ENCODE measurements at regions not wholly inside any gene's neighbourhood (a gene's known extent, or its start where the extent isn't known, plus 50 kb on each side); places are given as distances from the start of the nearest gene placed in this dataset.

DNA sequence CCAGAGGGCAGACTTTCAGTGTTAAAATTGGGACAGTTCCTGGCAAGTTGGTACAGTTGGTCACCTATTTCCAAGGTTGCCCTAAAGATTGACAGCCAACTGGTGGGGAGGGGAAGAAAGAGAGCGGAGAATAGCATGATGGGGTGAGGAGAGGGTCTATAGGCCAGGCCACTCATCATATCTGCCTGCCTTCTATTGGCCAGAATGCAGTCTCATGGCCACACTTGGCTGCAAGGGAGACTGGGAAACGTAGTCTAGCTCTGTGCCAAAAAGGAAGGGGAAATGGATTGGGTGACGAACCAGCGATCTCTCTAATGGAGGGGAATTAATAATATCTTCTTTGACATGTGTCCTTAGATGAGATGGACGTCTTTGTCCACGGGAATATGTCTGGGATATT, 197.4 kb upstream of the ATP6AP2 start:
- Mint-ChIP-seq H3K27me3 (ENCODE audit: low read depth in 2 of 2) (peaks cover 4 to 7% of the 10 kb centered on the region in 2 donors), H3K4me1 (no peaks in the 10 kb centered on the region), H3K4me3 (no peak overlapping the region), H3K9me3 (no peaks in the 10 kb centered on the region), H3K27ac (no peak overlapping the region), H3K36me3 (no peaks in the 10 kb centered on the region)
- Histone ChIP-seq H3K27me3 (ENCODE audit: control insufficient read depth, insufficient read depth, low read length) (no peaks in the 10 kb centered on the region), H3K4me3 (ENCODE audit: low read length) (no peak overlapping the region), H3K9me3 (ENCODE audit: control insufficient read depth, insufficient read depth, low read length) (no peaks in the 10 kb centered on the region), H3K36me3 (ENCODE audit: control insufficient read depth, insufficient read depth, low read length) (no peaks in the 10 kb centered on the region), H3K27ac (ENCODE audit: low read length) (no peak overlapping the region), H3K4me1 (ENCODE audit: control insufficient read depth, insufficient read depth, low read length) (no peaks in the 10 kb centered on the region)
- WGBS (ENCODE audit: insufficient coverage) = 67% methylated on average over 6 of the region's 6 CpGs
- ATAC-seq (no peak), DNase-seq (no peak)
- intact Hi-C loops (cut with micrococcal nuclease) = loop anchor here (10.0 kb wide), 1 partner anchor 61 kb away; no protein-coding TSS in a partner anchor
- TF ChIP-seq, protein P1, sequence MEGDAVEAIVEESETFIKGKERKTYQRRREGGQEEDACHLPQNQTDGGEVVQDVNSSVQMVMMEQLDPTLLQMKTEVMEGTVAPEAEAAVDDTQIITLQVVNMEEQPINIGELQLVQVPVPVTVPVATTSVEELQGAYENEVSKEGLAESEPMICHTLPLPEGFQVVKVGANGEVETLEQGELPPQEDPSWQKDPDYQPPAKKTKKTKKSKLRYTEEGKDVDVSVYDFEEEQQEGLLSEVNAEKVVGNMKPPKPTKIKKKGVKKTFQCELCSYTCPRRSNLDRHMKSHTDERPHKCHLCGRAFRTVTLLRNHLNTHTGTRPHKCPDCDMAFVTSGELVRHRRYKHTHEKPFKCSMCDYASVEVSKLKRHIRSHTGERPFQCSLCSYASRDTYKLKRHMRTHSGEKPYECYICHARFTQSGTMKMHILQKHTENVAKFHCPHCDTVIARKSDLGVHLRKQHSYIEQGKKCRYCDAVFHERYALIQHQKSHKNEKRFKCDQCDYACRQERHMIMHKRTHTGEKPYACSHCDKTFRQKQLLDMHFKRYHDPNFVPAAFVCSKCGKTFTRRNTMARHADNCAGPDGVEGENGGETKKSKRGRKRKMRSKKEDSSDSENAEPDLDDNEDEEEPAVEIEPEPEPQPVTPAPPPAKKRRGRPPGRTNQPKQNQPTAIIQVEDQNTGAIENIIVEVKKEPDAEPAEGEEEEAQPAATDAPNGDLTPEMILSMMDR (IDR thresholded peaks at IDR 0.05) = no peak

DNA sequence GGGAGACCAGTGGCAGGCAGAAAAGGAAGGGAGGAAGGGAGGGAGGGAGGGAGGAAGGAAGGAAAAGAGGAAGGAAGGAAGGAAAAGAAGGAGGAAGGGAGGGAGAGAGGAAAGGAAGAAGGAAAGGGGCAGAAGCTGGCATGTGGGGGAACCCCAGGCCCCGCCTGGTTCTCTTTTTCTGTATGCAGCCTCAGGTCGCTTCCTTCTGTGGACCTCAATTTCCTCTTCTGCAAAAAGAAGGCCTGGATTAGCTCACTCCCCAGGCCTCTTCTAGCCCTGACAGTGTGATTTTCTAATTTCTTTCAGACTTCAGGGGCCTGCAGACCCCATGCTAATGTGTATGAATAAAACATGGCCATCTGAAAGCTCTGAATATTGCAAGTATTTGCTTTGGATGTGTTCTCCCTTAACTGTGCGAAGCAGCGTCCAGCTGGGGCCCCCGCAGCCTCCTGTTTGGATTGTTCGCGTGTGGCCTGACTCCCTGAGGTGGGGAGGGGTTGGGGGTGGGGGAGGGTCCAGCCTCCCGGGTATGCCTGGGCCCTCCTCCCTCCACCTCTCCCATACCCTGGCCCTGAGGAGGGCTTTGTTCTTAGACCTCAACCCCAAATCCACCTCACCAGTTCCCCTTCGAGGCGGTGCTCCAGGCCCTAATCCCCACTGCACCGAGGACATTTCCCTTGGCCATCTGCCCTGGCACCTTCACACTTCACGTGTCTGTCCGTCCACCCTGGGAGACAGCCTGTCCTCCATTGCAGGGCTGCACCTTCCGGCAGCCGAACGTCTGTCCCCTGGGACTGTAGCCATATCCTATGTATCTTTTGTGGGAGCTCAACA, 199.9 kb upstream of the ATP6AP2 start:
- H3K9me3 Mint-ChIP-seq = no peaks in the 10 kb centered on the region
- Histone ChIP-seq H3K9me3 (ENCODE audit: control insufficient read depth, insufficient read depth, low read length) (no peaks in the 10 kb centered on the region), H3K27ac (ENCODE audit: low read length) (no peak overlapping the region), H3K27me3 (ENCODE audit: control insufficient read depth, insufficient read depth, low read length) (no peaks in the 10 kb centered on the region), H3K36me3 (ENCODE audit: control insufficient read depth, insufficient read depth, low read length) (no peaks in the 10 kb centered on the region), H3K4me1 (ENCODE audit: control insufficient read depth, insufficient read depth, low read length) (no peaks in the 10 kb centered on the region), H3K4me3 (ENCODE audit: low read length) (no peak overlapping the region)
- 62% methylated on average over 10 of the region's 16 CpGs for whole genome bisulfite sequencing (ENCODE audit: insufficient coverage)
- no peak for DNase-seq
- H3K27me3 Mint-ChIP-seq (ENCODE audit: low read depth in 2 of 2) = peaks cover 4 to 7% of the 10 kb centered on the region in 2 donors
- intact Hi-C loops (cut with micrococcal nuclease) = loop anchor here (10.0 kb wide), 1 partner anchor 64 kb away; no protein-coding TSS in a partner anchor
- no peaks in the 10 kb centered on the region for H3K4me1 Mint-ChIP-seq
- H3K36me3 Mint-ChIP-seq = no peaks in the 10 kb centered on the region
- no peak for ATAC-seq
- no peak overlapping the region for H3K27ac Mint-ChIP-seq
- TF ChIP-seq, protein P1 (IDR thresholded peaks at IDR 0.05) = no peak
- no peak overlapping the region for H3K4me3 Mint-ChIP-seq

DNA sequence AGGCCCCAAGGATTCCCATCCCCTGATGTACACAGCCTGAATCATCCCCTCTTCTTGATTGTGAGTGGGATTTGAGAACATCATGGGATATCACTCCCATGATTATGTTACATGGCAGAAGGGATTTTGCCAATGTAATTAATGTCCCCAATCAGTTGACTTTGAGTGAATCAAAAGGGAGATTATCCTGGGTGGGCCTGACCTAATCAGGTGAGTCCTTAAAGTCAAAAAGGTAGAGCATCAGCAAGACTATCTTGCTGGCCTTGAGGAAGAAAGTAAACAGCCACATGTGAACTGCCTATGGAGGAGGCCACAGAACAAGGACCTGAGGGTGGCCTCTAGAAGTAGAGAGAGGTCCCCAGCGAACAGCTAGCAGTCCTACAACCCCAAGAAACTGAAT, 203.1 kb upstream of the ATP6AP2 start:
- peaks cover 4 to 7% of the 10 kb centered on the region in 2 donors for H3K27me3 Mint-ChIP-seq (ENCODE audit: low read depth in 2 of 2)
- ATAC-seq (no peak), DNase-seq (no peak)
- intact Hi-C loops (cut with micrococcal nuclease) = no loop called here
- Histone ChIP-seq H3K9me3 (ENCODE audit: control insufficient read depth, insufficient read depth, low read length) (no peaks in the 10 kb centered on the region), H3K36me3 (ENCODE audit: control insufficient read depth, insufficient read depth, low read length) (no peaks in the 10 kb centered on the region), H3K4me1 (ENCODE audit: control insufficient read depth, insufficient read depth, low read length) (no peaks in the 10 kb centered on the region), H3K27ac (ENCODE audit: low read length) (no peak overlapping the region), H3K27me3 (ENCODE audit: control insufficient read depth, insufficient read depth, low read length) (no peaks in the 10 kb centered on the region), H3K4me3 (ENCODE audit: low read length) (no peak overlapping the region)
- no peak overlapping the region for H3K4me3 Mint-ChIP-seq
- no peaks in the 10 kb centered on the region for H3K9me3 Mint-ChIP-seq
- no peaks in the 10 kb centered on the region for H3K36me3 Mint-ChIP-seq
- TF ChIP-seq, protein P1 (IDR thresholded peaks at IDR 0.05) = no peak
- no peaks in the 10 kb centered on the region for H3K4me1 Mint-ChIP-seq
- H3K27ac Mint-ChIP-seq = no peak overlapping the region
- WGBS (ENCODE audit: insufficient coverage) = 100% methylated on average over 1 of the region's 1 CpG

Data from natural killer cell (primary cell).